ENCODE measurements at regions not wholly inside any gene's neighbourhood (a gene's known extent, or its start where the extent isn't known, plus 50 kb on each side); places are given as distances from the start of the nearest gene placed in this dataset.

- no peaks in the 10 kb centered on the region for H3K79me1 ChIP-seq (ENCODE audit: insufficient read depth, low read depth, low read length, poor library complexity, severe bottlenecking)
- H2BK20ac ChIP-seq (ENCODE audit: low read depth, low read length, poor library complexity, severe bottlenecking): no peak overlapping the region
- H4K20me1 ChIP-seq (ENCODE audit: control insufficient read depth, insufficient read depth, insufficient read length): no peaks in the 10 kb centered on the region
- H2BK120ac ChIP-seq (ENCODE audit: low read depth, low read length, poor library complexity, severe bottlenecking): no peak overlapping the region
- H3K36me3 Mint-ChIP-seq (ENCODE audit: insufficient read depth in 1 of 3, low read depth in 3 of 3): no peaks in the 10 kb centered on the region
- no peak overlapping the region for H3K18ac ChIP-seq (ENCODE audit: insufficient read length, low read depth, low read length)
- no peak overlapping the region for H3K4me2 ChIP-seq (ENCODE audit: insufficient read depth, insufficient read length, low read length)
- H3K4ac ChIP-seq (ENCODE audit: low read depth, low read length): no peak overlapping the region
- H3K79me2 ChIP-seq (ENCODE audit: insufficient read depth, low read length): no peaks in the 10 kb centered on the region
- H2AK5ac ChIP-seq (ENCODE audit: insufficient read length, low read length): no peak overlapping the region
- H3K27ac ChIP-seq (ENCODE audit: insufficient read length, low read depth, low read length): no peak overlapping the region
- no peak overlapping the region for H3K27ac Mint-ChIP-seq
- no peak overlapping the region for H2BK5ac ChIP-seq (ENCODE audit: insufficient read length, low read length)
- H3K56ac ChIP-seq (ENCODE audit: insufficient read length, low read depth, low read length): no peak overlapping the region
- H4K91ac ChIP-seq (ENCODE audit: insufficient read length, low read depth, low read length): no peak overlapping the region
- H2AFZ ChIP-seq (ENCODE audit: low read length): no peak overlapping the region
- H3K14ac ChIP-seq (ENCODE audit: insufficient read depth, low read length): no peak overlapping the region
- H2BK15ac ChIP-seq (ENCODE audit: low read depth, low read length): no peak overlapping the region
- H3K9me3 ChIP-seq (ENCODE audit: control insufficient read depth, low read depth, low read length): no peaks in the 10 kb centered on the region
- TF ChIP-seq, protein P1, sequence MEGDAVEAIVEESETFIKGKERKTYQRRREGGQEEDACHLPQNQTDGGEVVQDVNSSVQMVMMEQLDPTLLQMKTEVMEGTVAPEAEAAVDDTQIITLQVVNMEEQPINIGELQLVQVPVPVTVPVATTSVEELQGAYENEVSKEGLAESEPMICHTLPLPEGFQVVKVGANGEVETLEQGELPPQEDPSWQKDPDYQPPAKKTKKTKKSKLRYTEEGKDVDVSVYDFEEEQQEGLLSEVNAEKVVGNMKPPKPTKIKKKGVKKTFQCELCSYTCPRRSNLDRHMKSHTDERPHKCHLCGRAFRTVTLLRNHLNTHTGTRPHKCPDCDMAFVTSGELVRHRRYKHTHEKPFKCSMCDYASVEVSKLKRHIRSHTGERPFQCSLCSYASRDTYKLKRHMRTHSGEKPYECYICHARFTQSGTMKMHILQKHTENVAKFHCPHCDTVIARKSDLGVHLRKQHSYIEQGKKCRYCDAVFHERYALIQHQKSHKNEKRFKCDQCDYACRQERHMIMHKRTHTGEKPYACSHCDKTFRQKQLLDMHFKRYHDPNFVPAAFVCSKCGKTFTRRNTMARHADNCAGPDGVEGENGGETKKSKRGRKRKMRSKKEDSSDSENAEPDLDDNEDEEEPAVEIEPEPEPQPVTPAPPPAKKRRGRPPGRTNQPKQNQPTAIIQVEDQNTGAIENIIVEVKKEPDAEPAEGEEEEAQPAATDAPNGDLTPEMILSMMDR (conservative IDR thresholded peaks at IDR 0.05): no peak
- H3K23ac ChIP-seq (ENCODE audit: insufficient read length, low read depth, low read length): no peak overlapping the region
- H2BK12ac ChIP-seq (ENCODE audit: insufficient read length, low read depth, low read length): no peak overlapping the region
- H3K27me3 ChIP-seq (ENCODE audit: insufficient read depth, low read length): no peaks in the 10 kb centered on the region
- H3K9me3 Mint-ChIP-seq: no peaks in the 10 kb centered on the region
- WGBS (ENCODE audit: extremely low coverage, insufficient read length, low lambda C conversion rate): no CpG with 5 or more reads among the region's 3 CpGs
- H3K4me1 Mint-ChIP-seq: no peaks in the 10 kb centered on the region
- no peak overlapping the region for H3T11ph ChIP-seq (ENCODE audit: low read length)
- peaks cover 2% of the 10 kb centered on the region; the same call in 1 of the 2 replicates for H3K27me3 Mint-ChIP-seq (ENCODE audit: low read depth)
- H4K8ac ChIP-seq (replicated peaks; ENCODE audit: insufficient read length, low read depth, low read length): no peak overlapping the region
- H4K5ac ChIP-seq (ENCODE audit: insufficient read length, low read depth, low read length): no peak overlapping the region
- H3K4me3 Mint-ChIP-seq: no peak overlapping the region
- no peaks in the 10 kb centered on the region for H3K4me1 ChIP-seq (ENCODE audit: insufficient read depth, low read length)
- no peak overlapping the region for H3K9ac ChIP-seq (ENCODE audit: extremely low read depth, insufficient read length, low read length)
- no peak for DNase-seq
- H3K23me2 ChIP-seq (ENCODE audit: insufficient read length, low read depth, low read length, poor library complexity, severe bottlenecking): no peaks in the 10 kb centered on the region
These were observed 133.8 kb downstream of the TSEN15 start for GRCh38 chr1:184185347-184185746.
